ENCODE measurements at regions not wholly inside any gene's neighbourhood (a gene's known extent, or its start where the extent isn't known, plus 50 kb on each side); places are given as distances from the start of the nearest gene placed in this dataset.
A peak's percentile ranks its signal among the peaks of the same experiment; 100 is the strongest.

GRCh38 chr10:2852574-2853323, 214.6 kb upstream of the PFKP start:
- no peak for DNase-seq (ENCODE audit: low spot score)
- TF ChIP-seq, protein P1, sequence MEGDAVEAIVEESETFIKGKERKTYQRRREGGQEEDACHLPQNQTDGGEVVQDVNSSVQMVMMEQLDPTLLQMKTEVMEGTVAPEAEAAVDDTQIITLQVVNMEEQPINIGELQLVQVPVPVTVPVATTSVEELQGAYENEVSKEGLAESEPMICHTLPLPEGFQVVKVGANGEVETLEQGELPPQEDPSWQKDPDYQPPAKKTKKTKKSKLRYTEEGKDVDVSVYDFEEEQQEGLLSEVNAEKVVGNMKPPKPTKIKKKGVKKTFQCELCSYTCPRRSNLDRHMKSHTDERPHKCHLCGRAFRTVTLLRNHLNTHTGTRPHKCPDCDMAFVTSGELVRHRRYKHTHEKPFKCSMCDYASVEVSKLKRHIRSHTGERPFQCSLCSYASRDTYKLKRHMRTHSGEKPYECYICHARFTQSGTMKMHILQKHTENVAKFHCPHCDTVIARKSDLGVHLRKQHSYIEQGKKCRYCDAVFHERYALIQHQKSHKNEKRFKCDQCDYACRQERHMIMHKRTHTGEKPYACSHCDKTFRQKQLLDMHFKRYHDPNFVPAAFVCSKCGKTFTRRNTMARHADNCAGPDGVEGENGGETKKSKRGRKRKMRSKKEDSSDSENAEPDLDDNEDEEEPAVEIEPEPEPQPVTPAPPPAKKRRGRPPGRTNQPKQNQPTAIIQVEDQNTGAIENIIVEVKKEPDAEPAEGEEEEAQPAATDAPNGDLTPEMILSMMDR (IDR thresholded peaks at IDR 0.05; ENCODE audit: extremely low read depth, missing control alignments) = no peak

DNA sequence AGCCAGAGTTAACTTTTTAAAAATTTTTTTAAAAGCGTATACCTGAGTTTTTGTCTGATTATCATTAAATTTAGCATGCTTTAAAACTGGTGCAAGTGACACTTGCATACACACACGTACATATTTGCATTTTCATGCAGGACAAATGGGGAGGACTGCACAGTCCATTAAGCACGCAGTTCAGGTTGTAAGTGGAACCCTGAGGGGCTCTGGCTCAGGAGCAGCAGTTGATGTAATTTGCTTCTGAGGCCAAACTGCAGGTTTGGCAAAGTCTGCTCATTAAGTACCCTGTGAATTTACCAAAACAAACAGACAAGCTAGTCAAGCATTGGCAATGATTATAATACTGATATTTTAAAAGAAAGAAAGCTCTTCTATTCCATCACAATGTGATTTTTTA, 215.8 kb upstream of the PFKP start:
- TF ChIP-seq, protein P1 (IDR thresholded peaks at IDR 0.05; ENCODE audit: extremely low read depth, missing control alignments) = no peak
- DNase-seq (ENCODE audit: low spot score) = no peak

- TF ChIP-seq, protein P1 (IDR thresholded peaks at IDR 0.05; ENCODE audit: extremely low read depth, missing control alignments) = no peak
- no peak for DNase-seq (ENCODE audit: low spot score)
Measured at GRCh38 chr10:2850202-2850601, 217.1 kb upstream of the PFKP start.

DNA sequence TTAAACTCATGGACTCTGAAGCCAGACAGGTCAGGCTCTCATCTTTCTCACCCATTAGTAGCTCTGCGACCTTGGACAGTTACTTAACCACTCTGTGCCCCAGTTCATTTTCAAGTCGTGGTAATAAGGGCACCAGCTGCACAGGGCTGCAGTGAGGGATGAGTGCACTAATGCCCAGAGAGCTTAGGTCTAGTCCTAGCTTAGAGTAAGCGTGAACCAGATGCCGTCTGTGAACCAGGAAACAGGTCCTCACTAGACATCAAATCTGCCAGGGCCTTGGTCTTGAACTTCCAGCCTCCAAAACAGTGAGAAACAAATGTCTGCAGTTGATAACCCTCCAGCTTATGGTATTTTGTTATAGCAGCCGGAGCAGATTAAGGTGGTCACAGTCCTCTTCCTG, 222.4 kb upstream of the PFKP start:
- no peak for DNase-seq (ENCODE audit: low spot score)
- TF ChIP-seq, protein P1 (IDR thresholded peaks at IDR 0.05; ENCODE audit: extremely low read depth, missing control alignments) = no peak

GRCh38 chr10:2839081-2839725, 228.1 kb upstream of the PFKP start:
- DNase-seq (ENCODE audit: low spot score) = peak; percentile 44
- TF ChIP-seq, protein P1 (IDR thresholded peaks at IDR 0.05; ENCODE audit: extremely low read depth, missing control alignments) = peak; percentile 21

- no peak for DNase-seq (ENCODE audit: low spot score)
- TF ChIP-seq, protein P1 (IDR thresholded peaks at IDR 0.05; ENCODE audit: extremely low read depth, missing control alignments) = no peak
Measured at GRCh38 chr10:2837674-2838073, 229.7 kb upstream of the PFKP start.

DNA sequence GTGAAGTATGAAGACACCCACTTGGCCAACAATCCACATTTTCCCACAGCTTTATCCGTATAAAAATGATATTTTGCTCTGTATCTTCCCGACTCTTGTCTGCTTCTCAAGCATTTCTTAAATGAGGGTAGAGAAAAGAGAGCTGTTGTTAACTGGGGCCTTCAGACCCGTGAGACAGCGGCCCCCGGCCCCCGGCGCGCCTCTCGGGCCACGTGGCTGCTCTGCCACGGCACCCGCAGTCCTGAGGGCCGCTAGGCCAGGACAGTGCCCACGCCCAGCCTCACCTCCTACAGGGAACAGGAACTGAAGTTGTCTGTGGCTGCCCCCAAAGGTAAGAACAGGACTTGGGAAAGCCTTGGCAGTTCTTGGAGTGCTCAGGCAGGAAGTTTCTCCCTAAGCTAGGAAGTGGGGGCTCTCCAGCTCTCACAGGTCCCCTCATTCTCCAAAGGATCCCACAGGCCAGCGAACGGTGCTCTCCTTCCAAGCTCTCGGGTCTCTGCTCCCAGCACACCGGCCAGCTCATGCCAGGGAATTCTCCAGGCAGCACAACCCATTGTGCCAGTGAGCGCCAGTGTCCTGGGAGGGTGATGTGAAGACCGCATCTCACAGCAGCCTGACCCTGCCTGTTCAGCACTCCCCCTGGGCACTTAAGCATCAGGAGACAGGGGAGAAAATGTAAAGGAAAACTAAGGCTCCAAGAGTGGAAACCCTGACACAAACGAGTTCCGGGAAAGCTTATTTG, 230.3 kb upstream of the PFKP start:
- no peak for DNase-seq (ENCODE audit: low spot score)
- TF ChIP-seq, protein P1 (IDR thresholded peaks at IDR 0.05; ENCODE audit: extremely low read depth, missing control alignments) = no peak

Measured in GM20000 (cell line).